ENCODE measurements at regions not wholly inside any gene's neighbourhood (a gene's known extent, or its start where the extent isn't known, plus 50 kb on each side); places are given as distances from the start of the nearest gene placed in this dataset.

GRCh38 chrX:28205126-28205525, 223.9 kb upstream of the DCAF8L1 start:
- TF ChIP-seq CTCF (IDR thresholded peaks at IDR 0.05), result no peak
- no peak for TF ChIP-seq EZH2 (IDR thresholded peaks at IDR 0.05; ENCODE audit: borderline replicate concordance, insufficient read depth, low read depth, low read length, poor library complexity, severe bottlenecking)
